Stimulated activated CD4-positive, alpha-beta T cell treated with anti-CD3 and anti-CD28 coated beads, Interleukin-1b, Interleukin-23, amount 100 ng/mL, for 48 hours (primary cell): ENCODE measurements at regions not wholly inside any gene's neighbourhood (a gene's known extent, or its start where the extent isn't known, plus 50 kb on each side); places are given as distances from the start of the nearest gene placed in this dataset.

ENCODE experiments used
- DNase-seq: peaks from one replicate; pipeline ENCODE4 v3.0.0-alpha.2; 2020

- no peak for DNase-seq
These were observed 74.6 kb upstream of the TPK1 start for GRCh38 chr7:144910411-144910810.

DNA sequence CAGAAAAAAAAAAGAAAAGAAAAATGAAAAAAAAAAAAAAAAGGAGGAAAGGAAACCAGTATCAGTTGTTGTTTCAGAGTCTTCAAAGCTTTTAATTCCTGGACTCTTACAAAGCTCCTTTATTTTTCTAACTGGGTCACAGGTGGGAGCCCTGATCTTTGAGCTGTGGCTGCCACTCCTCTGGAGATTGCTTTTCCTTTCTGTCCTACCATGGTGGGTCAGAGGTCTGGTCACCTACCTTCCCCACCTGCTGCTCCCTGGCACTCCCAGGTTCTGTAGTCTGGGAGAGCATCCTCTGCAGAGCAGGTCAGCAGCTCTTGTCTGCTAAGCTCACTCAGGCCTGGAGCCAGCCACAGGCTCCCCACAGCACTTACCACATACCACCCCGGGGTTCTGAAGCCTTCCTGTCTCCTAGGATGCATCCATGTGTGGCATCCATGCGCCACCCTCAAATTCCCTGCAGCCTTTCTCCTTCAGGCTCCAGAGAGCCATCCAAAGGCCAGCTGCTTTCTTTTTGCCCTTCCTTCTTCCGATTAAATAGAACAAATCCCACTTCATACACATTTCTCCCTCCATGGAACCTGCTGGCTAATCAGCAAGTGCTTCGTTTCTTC lies 73.2 kb upstream of the TPK1 start:
- no peak for DNase-seq

DNA sequence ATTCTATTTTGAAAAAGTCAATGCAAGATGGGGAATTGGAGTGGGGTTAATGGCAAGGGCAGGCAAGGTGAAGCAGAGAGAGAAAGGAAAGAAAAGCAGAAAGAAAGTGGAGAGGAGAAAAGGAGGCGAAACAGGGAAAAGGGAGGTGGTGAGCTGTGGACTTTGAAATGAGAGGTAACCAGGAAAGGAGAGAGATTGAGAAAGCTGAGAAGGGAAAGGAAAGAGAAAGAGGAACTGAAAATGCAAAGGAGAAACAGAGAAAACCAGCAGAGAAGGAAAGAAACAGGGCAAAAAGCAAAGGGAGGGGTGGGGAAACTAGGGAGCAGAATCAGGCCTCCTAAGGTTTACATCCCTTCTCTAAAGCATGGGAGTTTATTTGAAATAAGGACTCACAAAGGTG lies 72.5 kb upstream of the TPK1 start:
- DNase-seq, result no peak

DNA sequence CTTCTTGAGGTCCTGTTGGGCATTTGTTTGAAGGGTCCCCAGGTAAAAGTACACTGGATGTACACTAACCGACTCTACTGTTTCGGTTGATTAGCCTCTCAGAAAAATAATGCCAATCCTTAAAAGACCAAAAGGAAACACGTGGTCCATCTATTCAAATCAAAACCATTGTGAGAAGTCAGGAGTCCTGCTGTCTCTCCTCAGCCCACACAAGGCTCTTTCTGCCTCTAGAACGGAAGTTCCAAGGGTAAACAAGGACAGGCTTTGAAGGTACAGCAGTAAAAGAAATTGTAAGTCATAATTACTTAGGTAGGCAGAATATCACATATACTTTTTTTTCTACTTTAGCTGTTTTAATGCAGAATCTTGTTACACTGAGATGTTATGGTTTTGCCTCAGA lies 71.7 kb upstream of the TPK1 start:
- DNase-seq, result no peak

GRCh38 chr7:144903201-144903600 lies 67.3 kb upstream of the TPK1 start:
- no peak for DNase-seq

GRCh38 chr7:144892761-144893160 lies 56.9 kb upstream of the TPK1 start:
- no peak for DNase-seq
